HUES48 (cell line): ENCODE measurements at regions not wholly inside any gene's neighbourhood (a gene's known extent, or its start where the extent isn't known, plus 50 kb on each side); places are given as distances from the start of the nearest gene placed in this dataset.

ENCODE experiments used
- H3K27ac ChIP-seq: one replicate; pipeline ENCODE4 v1.7.0; 2013; ENCODE audit warnings: low read depth, low read length, inconsistent platforms
- H3K27me3 ChIP-seq: 2 replicates; pipeline ENCODE4 v1.6.1; 2013; ENCODE audit warnings: mild to moderate bottlenecking, low read length; ENCODE audit not compliant: control insufficient read depth, insufficient read depth
- H3K36me3 ChIP-seq: 2 replicates; pipeline ENCODE4 v1.6.1; 2013; ENCODE audit warnings: low read length; ENCODE audit not compliant: control insufficient read depth, insufficient read depth
- H3K4me1 ChIP-seq: 2 replicates; pipeline ENCODE4 v1.6.1; 2013; ENCODE audit warnings: mild to moderate bottlenecking, low read length; ENCODE audit not compliant: control insufficient read depth, insufficient read depth
- H3K4me3 ChIP-seq: 2 replicates; pipeline ENCODE4 v1.5.1; 2013; ENCODE audit warnings: mild to moderate bottlenecking, low read depth, low read length
- H3K9ac ChIP-seq: 2 replicates; pipeline ENCODE4 v1.6.1; 2013; ENCODE audit warnings: mild to moderate bottlenecking, low read depth, low read length, moderate library complexity
- H3K9me3 ChIP-seq: 2 replicates; pipeline ENCODE4 v1.6.1; 2013; ENCODE audit warnings: low read length; ENCODE audit not compliant: control insufficient read depth, insufficient read depth

DNA sequence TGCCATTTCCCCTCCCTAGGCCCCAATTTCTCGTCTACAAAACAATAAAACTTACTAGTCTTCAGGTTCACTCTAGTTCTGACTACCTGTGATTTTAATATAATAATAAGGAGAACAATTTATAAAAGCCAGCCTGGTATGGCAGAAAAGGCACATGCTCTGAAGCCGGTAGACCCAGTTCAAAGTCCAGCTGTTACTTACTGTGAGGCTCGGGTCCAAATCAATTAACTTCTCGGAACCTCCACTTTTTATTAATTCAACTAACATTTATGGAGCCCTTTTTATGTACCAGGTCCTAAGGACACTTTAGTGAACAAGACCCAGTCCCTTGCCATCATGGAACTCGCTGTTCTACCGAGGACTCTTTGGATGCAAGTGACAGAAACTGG lies 53.8 kb upstream of the SMAD3 start:
- H3K4me1 ChIP-seq = peaks cover 32% of the 10 kb centered on the region
- H3K4me3 ChIP-seq = no peak overlapping the region
- H3K36me3 ChIP-seq = no peaks in the 10 kb centered on the region
- no peak overlapping the region for H3K9ac ChIP-seq
- H3K27ac ChIP-seq = peak overlapping the region; percentile 35
- no peaks in the 10 kb centered on the region for H3K9me3 ChIP-seq
- H3K27me3 ChIP-seq = no peaks in the 10 kb centered on the region

GRCh38 chr15:67013696-67014095 lies 51.7 kb upstream of the SMAD3 start:
- H3K9ac ChIP-seq = no peak overlapping the region
- H3K4me3 ChIP-seq = no peak overlapping the region
- peaks cover 32% of the 10 kb centered on the region for H3K4me1 ChIP-seq
- no peaks in the 10 kb centered on the region for H3K27me3 ChIP-seq
- no peaks in the 10 kb centered on the region for H3K36me3 ChIP-seq
- peak overlapping the region; percentile 60 for H3K27ac ChIP-seq
- no peaks in the 10 kb centered on the region for H3K9me3 ChIP-seq
